ENCODE measurements at regions not wholly inside any gene's neighbourhood (a gene's known extent, or its start where the extent isn't known, plus 50 kb on each side); places are given as distances from the start of the nearest gene placed in this dataset.

GRCh38 chr20:17859002-17859615 is 109.5 kb downstream of the SNX5 start:
- Histone ChIP-seq H3K27me3 (replicated peaks in 1 of 2; ENCODE audit: control insufficient read depth in 2 of 2, extremely low read depth in 1 of 2, insufficient read depth in 2 of 2, low read length in 1 of 2) (peaks cover 0 to 15% of the 10 kb centered on the region in 2 experiments), H3K4me3 (ENCODE audit: control insufficient read depth in 1 of 2, extremely low read depth in 1 of 2, low read length in 1 of 2) (peak overlapping the region in 1 of 2 donors; percentile 53), H3K4me1 (ENCODE audit: control insufficient read depth in 1 of 2, extremely low read depth in 1 of 2, insufficient read depth in 2 of 2, low read length in 2 of 2) (peaks cover 3 to 25% of the 10 kb centered on the region in 2 experiments), H3K9me3 (no peaks in the 10 kb centered on the region), H3K27ac (ENCODE audit: low read length) (no peak overlapping the region), H3K36me3 (ENCODE audit: control insufficient read depth in 2 of 2, extremely low read depth in 1 of 2, insufficient read depth in 1 of 2, low read length in 1 of 2) (no peaks in the 10 kb centered on the region)
- H3K27me3 Mint-ChIP-seq, result peaks cover 3 to 10% of the 10 kb centered on the region in 2 donors
- WGBS (ENCODE audit: insufficient coverage), result 0% methylated on average over 2 of the region's 7 CpGs
- peaks cover 15 to 52% (median 16%) of the 10 kb centered on the region in 3 donors for H3K4me1 Mint-ChIP-seq
- H3K4me3 Mint-ChIP-seq, result peak overlapping the region in 1 of 3 donors; percentile 28
- ATAC-seq (replicated peaks in 1 of 4) (peak in 2 of 4 experiments; percentile 27 to 31), DNase-seq (no peak)
- peak overlapping the region in 1 of 2 donors; percentile 35 for H3K27ac Mint-ChIP-seq
- H3K36me3 Mint-ChIP-seq, result no peaks in the 10 kb centered on the region
- CTCF ChIA-PET, result interaction anchor here in 1 of 2 donors (0.7 to 0.9 kb wide), 2 partner anchors 13 to 26 kb away, joined by 3 read pairs; no protein-coding TSS in a partner anchor
- POLR2A ChIA-PET, result no interaction called here
- H3K9me3 Mint-ChIP-seq, result no peaks in the 10 kb centered on the region

DNA sequence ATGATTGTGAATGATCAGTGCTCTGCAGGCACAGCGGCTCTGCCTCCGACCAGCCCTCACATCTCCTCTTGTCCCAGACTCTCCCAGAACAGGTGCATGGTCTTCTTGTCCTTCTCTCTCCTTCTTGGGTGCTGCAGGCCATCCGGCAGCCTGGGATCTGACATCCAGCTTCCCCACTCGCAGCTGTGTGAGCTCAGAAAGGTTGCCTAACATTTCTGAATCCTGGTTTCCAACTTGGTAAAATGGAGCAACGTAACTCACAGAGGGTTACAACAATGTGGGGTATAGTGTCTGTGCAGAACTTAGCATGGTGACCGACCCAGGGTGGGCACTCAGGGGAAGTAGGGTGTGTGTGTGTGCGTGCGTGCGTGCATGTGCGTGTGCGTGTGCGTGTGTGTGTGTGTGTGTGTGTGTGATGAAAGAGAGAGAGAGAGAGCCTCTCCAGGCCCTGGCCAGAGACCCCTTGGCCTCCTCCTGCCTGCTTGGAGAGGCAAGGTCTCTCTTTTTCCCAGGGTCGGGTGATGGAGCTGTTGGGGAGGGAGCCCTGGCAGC is 110.1 kb downstream of the SNX5 start:
- WGBS (ENCODE audit: insufficient coverage), result 88% methylated on average over 3 of the region's 13 CpGs
- POLR2A ChIA-PET, result no interaction called here
- peaks cover 15 to 55% (median 16%) of the 10 kb centered on the region in 3 donors for H3K4me1 Mint-ChIP-seq

GRCh38 chr20:17857639-17858449 is 110.8 kb downstream of the SNX5 start:
- Mint-ChIP-seq H3K27me3 (peaks cover 3 to 10% of the 10 kb centered on the region in 2 donors), H3K4me1 (peaks cover 15 to 55% (median 16%) of the 10 kb centered on the region in 3 donors), H3K9me3 (no peaks in the 10 kb centered on the region), H3K4me3 (no peak overlapping the region), H3K36me3 (no peaks in the 10 kb centered on the region), H3K27ac (peak overlapping the region in 1 of 2 donors; percentile 3)
- Histone ChIP-seq H3K36me3 (ENCODE audit: control insufficient read depth in 2 of 2, extremely low read depth in 1 of 2, insufficient read depth in 1 of 2, low read length in 1 of 2) (no peaks in the 10 kb centered on the region), H3K27ac (ENCODE audit: low read length) (no peak overlapping the region), H3K9me3 (no peaks in the 10 kb centered on the region), H3K4me3 (ENCODE audit: control insufficient read depth in 1 of 2, extremely low read depth in 1 of 2, low read length in 1 of 2) (no peak overlapping the region), H3K4me1 (ENCODE audit: control insufficient read depth in 1 of 2, extremely low read depth in 1 of 2, insufficient read depth in 2 of 2, low read length in 2 of 2) (peaks cover 3 to 25% of the 10 kb centered on the region in 2 experiments), H3K27me3 (replicated peaks in 1 of 2; ENCODE audit: control insufficient read depth in 2 of 2, extremely low read depth in 1 of 2, insufficient read depth in 2 of 2, low read length in 1 of 2) (peaks cover 0 to 6% of the 10 kb centered on the region in 2 experiments)
- ChIA-PET POLR2A (no interaction called here), CTCF (interaction anchor here in 1 of 2 donors (0.6 kb wide), 1 partner anchor 1515 kb away, joined by 3 read pairs; no protein-coding TSS in a partner anchor)
- no peak for DNase-seq
- ATAC-seq (replicated peaks in 1 of 4), result no peak
- 96% methylated on average over 3 of the region's 4 CpGs for WGBS (ENCODE audit: insufficient coverage)

More for the DNA sequence above, 110.1 kb downstream of the SNX5 start:
- DNase-seq (no peak), ATAC-seq (replicated peaks in 1 of 4) (no peak)
- Mint-ChIP-seq H3K27me3 (peaks cover 3 to 10% of the 10 kb centered on the region in 2 donors), H3K4me3 (no peak overlapping the region), H3K9me3 (no peaks in the 10 kb centered on the region), H3K36me3 (no peaks in the 10 kb centered on the region), H3K27ac (no peak overlapping the region)
- H3K36me3 ChIP-seq (ENCODE audit: control insufficient read depth in 2 of 2, extremely low read depth in 1 of 2, insufficient read depth in 1 of 2, low read length in 1 of 2), result no peaks in the 10 kb centered on the region
- peaks cover 3 to 25% of the 10 kb centered on the region in 2 experiments for H3K4me1 ChIP-seq (ENCODE audit: control insufficient read depth in 1 of 2, extremely low read depth in 1 of 2, insufficient read depth in 2 of 2, low read length in 2 of 2)
- no peak overlapping the region for H3K4me3 ChIP-seq (ENCODE audit: control insufficient read depth in 1 of 2, extremely low read depth in 1 of 2, low read length in 1 of 2)
- peaks cover 0 to 12% of the 10 kb centered on the region in 2 experiments for H3K27me3 ChIP-seq (replicated peaks in 1 of 2; ENCODE audit: control insufficient read depth in 2 of 2, extremely low read depth in 1 of 2, insufficient read depth in 2 of 2, low read length in 1 of 2)
- CTCF ChIA-PET, result interaction anchor here in 1 of 2 donors (0.7 to 0.9 kb wide), 2 partner anchors 12 to 27 kb away, joined by 3 read pairs; no protein-coding TSS in a partner anchor
- H3K9me3 ChIP-seq, result no peaks in the 10 kb centered on the region
- no peak overlapping the region for H3K27ac ChIP-seq (ENCODE audit: low read length)

- Mint-ChIP-seq H3K36me3 (no peaks in the 10 kb centered on the region), H3K4me1 (peaks cover 15 to 53% (median 16%) of the 10 kb centered on the region in 3 donors), H3K4me3 (no peak overlapping the region), H3K27ac (peak overlapping the region in 1 of 2 donors; percentile 7), H3K27me3 (peaks cover under 1 to 6% of the 10 kb centered on the region in 2 donors), H3K9me3 (no peaks in the 10 kb centered on the region)
- H3K9me3 ChIP-seq, result no peaks in the 10 kb centered on the region
- no peak overlapping the region for H3K4me3 ChIP-seq (ENCODE audit: control insufficient read depth in 1 of 2, extremely low read depth in 1 of 2, low read length in 1 of 2)
- no peaks in the 10 kb centered on the region for H3K36me3 ChIP-seq (ENCODE audit: control insufficient read depth in 2 of 2, extremely low read depth in 1 of 2, insufficient read depth in 1 of 2, low read length in 1 of 2)
- WGBS (ENCODE audit: insufficient coverage), result 100% methylated on average over 1 of the region's 5 CpGs
- ChIA-PET POLR2A (interaction anchor here in 1 of 2 donors (0.6 kb wide), 1 partner anchor 104 kb away, joined by 4 read pairs; no protein-coding TSS in a partner anchor), CTCF (interaction anchor here in 1 of 2 donors (0.6 kb wide), 1 partner anchor 1514 kb away, joined by 3 read pairs; no protein-coding TSS in a partner anchor)
- no peak for DNase-seq
- no peak for ATAC-seq (replicated peaks in 1 of 4)
- H3K27ac ChIP-seq (ENCODE audit: low read length), result no peak overlapping the region
- peaks cover 3 to 25% of the 10 kb centered on the region in 2 experiments for H3K4me1 ChIP-seq (ENCODE audit: control insufficient read depth in 1 of 2, extremely low read depth in 1 of 2, insufficient read depth in 2 of 2, low read length in 2 of 2)
- peaks cover 0 to 4% of the 10 kb centered on the region in 2 experiments for H3K27me3 ChIP-seq (replicated peaks in 1 of 2; ENCODE audit: control insufficient read depth in 2 of 2, extremely low read depth in 1 of 2, insufficient read depth in 2 of 2, low read length in 1 of 2)
Observed at GRCh38 chr20:17856837-17857605, 111.6 kb downstream of the SNX5 start.

- peaks cover 0 to 4% of the 10 kb centered on the region in 2 donors for H3K27me3 Mint-ChIP-seq
- ATAC-seq (replicated peaks in 1 of 4) (peak in 2 of 4 experiments; percentile 15 to 16), DNase-seq (peak in 2 of 35 experiments; percentile 16 to 59)
- no CpG with 5 or more reads among the region's 3 CpGs for WGBS (ENCODE audit: insufficient coverage)
- ChIA-PET CTCF (no interaction called here), POLR2A (interaction anchor here in 1 of 2 donors (0.5 kb wide), 1 partner anchor 39 kb away, joined by 3 read pairs; no protein-coding TSS in a partner anchor)
- H3K27ac ChIP-seq (ENCODE audit: low read length), result no peak overlapping the region
- H3K27ac Mint-ChIP-seq, result no peak overlapping the region
- peaks cover 3 to 25% of the 10 kb centered on the region in 2 experiments for H3K4me1 ChIP-seq (ENCODE audit: control insufficient read depth in 1 of 2, extremely low read depth in 1 of 2, insufficient read depth in 2 of 2, low read length in 2 of 2)
- no peak overlapping the region for H3K4me3 Mint-ChIP-seq
- H3K36me3 ChIP-seq (ENCODE audit: control insufficient read depth in 2 of 2, extremely low read depth in 1 of 2, insufficient read depth in 1 of 2, low read length in 1 of 2), result no peaks in the 10 kb centered on the region
- H3K4me3 ChIP-seq (ENCODE audit: control insufficient read depth in 1 of 2, extremely low read depth in 1 of 2, low read length in 1 of 2), result no peak overlapping the region
- no peaks in the 10 kb centered on the region for H3K36me3 Mint-ChIP-seq
- peaks cover 0 to 4% of the 10 kb centered on the region in 2 experiments for H3K27me3 ChIP-seq (replicated peaks in 1 of 2; ENCODE audit: control insufficient read depth in 2 of 2, extremely low read depth in 1 of 2, insufficient read depth in 2 of 2, low read length in 1 of 2)
- no peaks in the 10 kb centered on the region for H3K9me3 Mint-ChIP-seq
- H3K9me3 ChIP-seq, result no peaks in the 10 kb centered on the region
- peaks cover 13 to 49% (median 15%) of the 10 kb centered on the region in 3 donors for H3K4me1 Mint-ChIP-seq
Observed at GRCh38 chr20:17856024-17856564, 112.5 kb downstream of the SNX5 start.
